PC-3 (cell line): ENCODE measurements at regions not wholly inside any gene's neighbourhood (a gene's known extent, or its start where the extent isn't known, plus 50 kb on each side); places are given as distances from the start of the nearest gene placed in this dataset.

ENCODE experiments used
- ATAC-seq: fragments of 200-7000 bp; cut with Tn5 transposase; 2 replicates; pipeline ENCODE4 v1.9.1; 2020; ENCODE audit warnings: mild to moderate bottlenecking, moderate library complexity
- BruUV-seq: library from RNA; stranded (reverse); fragments of 400-500 nt; replicated peaks from 2 replicates; lab custom pipeline; 2021; lab: Mats Ljungman, UMichigan
- CTCF ChIA-PET: fragments of 300-600 bp; sonication (Branson Sonifier 250); formaldehyde crosslinking; loops from one replicate; lab custom pipeline; 2022; ENCODE audit warnings: antibody characterized with exemption; lab: Charles Lee
- POLR2A ChIA-PET: fragments of 300-600 bp; sonication (Branson Sonifier 250); formaldehyde crosslinking; loops from one replicate; lab custom pipeline; 2022; ENCODE audit warnings: antibody characterized with exemption; ENCODE audit not compliant: unreplicated experiment; lab: Charles Lee
- DNase-seq: peaks from one replicate; pipeline ENCODE4 v3.0.0-alpha.2; 2015
- H2AFZ ChIP-seq: fragments of 300-600 bp; sonication (generic); 2 replicates; pipeline ENCODE4 v1.6.0; 2016; ENCODE audit warnings: antibody characterized with exemption, low read length
- H3F3A ChIP-seq: fragments of 300-600 bp; sonication (generic); one replicate; pipeline ENCODE4 v1.6.0; 2017; ENCODE audit warnings: antibody characterized with exemption, low read length, control low read depth, mild to moderate bottlenecking; ENCODE audit not compliant: unreplicated experiment
- H3K27ac ChIP-seq: fragments of 300-600 bp; sonication (generic); 2 replicates; pipeline ENCODE4 v1.5.1; 2016; ENCODE audit warnings: mild to moderate bottlenecking, low read length
- H3K27me3 ChIP-seq: fragments of 300-600 bp; sonication (generic); 2 replicates; pipeline ENCODE4 v1.6.1; 2016; ENCODE audit warnings: low read length, mixed read lengths
- H3K36me3 ChIP-seq: fragments of 300-600 bp; sonication (generic); 2 replicates; pipeline ENCODE4 v1.6.1; 2016; ENCODE audit warnings: low read depth, mixed run types, low read length, mixed read lengths
- H3K4me1 ChIP-seq: fragments of 300-600 bp; sonication (generic); 2 replicates; pipeline ENCODE4 v1.5.1; 2016; ENCODE audit warnings: low read length; ENCODE audit not compliant: insufficient read depth
- H3K4me2 ChIP-seq: fragments of 300-600 bp; sonication (generic); 2 replicates; pipeline ENCODE4 v1.6.0; 2016; ENCODE audit warnings: low read length
- H3K4me3 ChIP-seq: fragments of 300-600 bp; sonication (generic); 2 replicates; pipeline ENCODE4 v1.5.1; 2016; ENCODE audit warnings: mild to moderate bottlenecking, low read length, mixed read lengths
- H3K79me2 ChIP-seq: fragments of 300-600 bp; sonication (generic); 2 replicates; pipeline ENCODE4 v1.6.1; 2017; ENCODE audit warnings: low read length, mixed read lengths
- H3K9ac ChIP-seq: fragments of 300-600 bp; sonication (generic); 2 replicates; pipeline ENCODE4 v1.6.0; 2016; ENCODE audit warnings: mild to moderate bottlenecking, low read length
- H3K9me2 ChIP-seq: fragments of 300-600 bp; sonication (generic); replicated peaks from 2 replicates; pipeline ENCODE4 v1.6.1; 2016; ENCODE audit warnings: mixed run types, low read length, mixed read lengths
- H3K9me3 ChIP-seq: fragments of 300-600 bp; sonication (generic); 2 replicates; pipeline ENCODE4 v1.6.1; 2016; ENCODE audit warnings: low read length, mixed read lengths
- H4K20me1 ChIP-seq: fragments of 300-600 bp; sonication (generic); 2 replicates; pipeline ENCODE4 v1.6.1; 2016; ENCODE audit warnings: low read length, mixed read lengths
- EZH2 ChIP-seq: fragments of 300-600 bp; sonication (generic); IDR thresholded peaks from one replicate; pipeline ENCODE4 v1.6.1; 2017; ENCODE audit warnings: antibody characterized with exemption, mild to moderate bottlenecking, low read length; ENCODE audit not compliant: unreplicated experiment
- EZH2phosphoT487 ChIP-seq: fragments of 300-600 bp; sonication (generic); IDR thresholded peaks from 2 replicates; pipeline ENCODE4 v1.6.1; 2018; ENCODE audit warnings: mild to moderate bottlenecking, antibody characterized with exemption, low read length, borderline replicate concordance
- intact Hi-C: fragments of 100-400 bp; cut with micrococcal nuclease; formaldehyde crosslinking; loops from 2 replicates; pipeline ENCODE4 v1.9.0; 2023
- TF ChIP-seq, protein P1 (sequence below): fragments of 300-600 bp; sonication (generic); conservative IDR thresholded peaks from 2 replicates; pipeline ENCODE4 v1.5.1; 2017; ENCODE audit warnings: antibody characterized with exemption, low read depth, mild to moderate bottlenecking, low read length

DNA sequence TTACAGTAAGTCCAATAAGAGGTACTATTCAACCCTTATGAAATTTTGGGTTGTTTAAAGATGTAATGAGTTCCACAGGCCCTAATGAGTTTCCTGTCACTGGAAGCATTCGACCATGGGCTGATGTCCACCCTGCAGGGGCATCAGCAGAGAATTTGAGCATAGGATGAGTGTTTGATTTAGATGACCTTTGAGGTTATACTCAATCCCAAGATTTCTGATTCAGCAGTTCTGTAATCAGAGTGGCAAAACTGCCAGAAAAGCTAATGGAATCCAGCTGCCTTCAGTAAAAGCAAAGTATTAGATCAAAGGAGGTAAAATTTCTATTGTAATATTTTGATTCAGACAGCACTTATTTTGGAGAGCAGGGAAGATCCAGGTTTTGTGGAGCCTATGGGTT lies 68.3 kb downstream of the COX7C start:
- Histone ChIP-seq H3K27me3 (peaks cover 5% of the 10 kb centered on the region; the same call in 1 of the 2 replicates), H3K36me3 (no peaks in the 10 kb centered on the region), H2AFZ (no peak overlapping the region), H3K4me1 (no peaks in the 10 kb centered on the region), H3K27ac (no peak overlapping the region), H3F3A (no peaks in the 10 kb centered on the region), H3K4me3 (no peak overlapping the region), H3K9me3 (no peaks in the 10 kb centered on the region), H4K20me1 (no peaks in the 10 kb centered on the region), H3K4me2 (no peak overlapping the region), H3K79me2 (no peaks in the 10 kb centered on the region), H3K9me2 (no peaks in the 10 kb centered on the region), H3K9ac (no peak overlapping the region)
- intact Hi-C loops, result no loop called here
- ATAC-seq, result no peak
- BruUV-seq, result no TSS peak
- ChIA-PET POLR2A (no interaction called here), CTCF (no interaction called here)
- no peak for DNase-seq
- TF ChIP-seq, protein P1, sequence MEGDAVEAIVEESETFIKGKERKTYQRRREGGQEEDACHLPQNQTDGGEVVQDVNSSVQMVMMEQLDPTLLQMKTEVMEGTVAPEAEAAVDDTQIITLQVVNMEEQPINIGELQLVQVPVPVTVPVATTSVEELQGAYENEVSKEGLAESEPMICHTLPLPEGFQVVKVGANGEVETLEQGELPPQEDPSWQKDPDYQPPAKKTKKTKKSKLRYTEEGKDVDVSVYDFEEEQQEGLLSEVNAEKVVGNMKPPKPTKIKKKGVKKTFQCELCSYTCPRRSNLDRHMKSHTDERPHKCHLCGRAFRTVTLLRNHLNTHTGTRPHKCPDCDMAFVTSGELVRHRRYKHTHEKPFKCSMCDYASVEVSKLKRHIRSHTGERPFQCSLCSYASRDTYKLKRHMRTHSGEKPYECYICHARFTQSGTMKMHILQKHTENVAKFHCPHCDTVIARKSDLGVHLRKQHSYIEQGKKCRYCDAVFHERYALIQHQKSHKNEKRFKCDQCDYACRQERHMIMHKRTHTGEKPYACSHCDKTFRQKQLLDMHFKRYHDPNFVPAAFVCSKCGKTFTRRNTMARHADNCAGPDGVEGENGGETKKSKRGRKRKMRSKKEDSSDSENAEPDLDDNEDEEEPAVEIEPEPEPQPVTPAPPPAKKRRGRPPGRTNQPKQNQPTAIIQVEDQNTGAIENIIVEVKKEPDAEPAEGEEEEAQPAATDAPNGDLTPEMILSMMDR, result no peak
- TF ChIP-seq EZH2phosphoT487 (no peak), EZH2 (no peak)

DNA sequence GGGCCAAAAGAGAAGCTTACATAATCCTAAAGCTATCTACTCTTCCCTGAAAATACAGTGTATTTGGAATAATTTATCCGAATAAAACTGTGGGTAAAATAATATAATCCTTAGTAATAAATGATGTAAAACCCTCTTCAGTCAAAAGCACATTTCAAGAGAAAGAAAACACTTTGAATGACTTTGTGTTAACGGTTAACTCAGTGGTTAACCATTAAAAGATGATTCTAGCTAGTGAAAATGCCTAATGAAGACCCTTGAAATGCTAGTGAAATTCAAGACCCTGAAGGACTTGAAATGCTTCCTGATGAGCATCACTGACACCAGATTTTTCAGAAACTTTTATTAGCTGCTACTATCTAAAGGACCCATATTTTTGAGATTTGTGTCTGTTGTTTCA lies 70.7 kb downstream of the COX7C start:
- DNase-seq, result no peak
- Histone ChIP-seq H3K27ac (no peak overlapping the region), H3K4me2 (no peak overlapping the region), H3K9ac (no peak overlapping the region), H3K4me3 (no peak overlapping the region), H3K79me2 (no peaks in the 10 kb centered on the region), H3K9me3 (no peaks in the 10 kb centered on the region), H3K4me1 (no peaks in the 10 kb centered on the region), H3F3A (no peaks in the 10 kb centered on the region), H3K9me2 (no peaks in the 10 kb centered on the region), H4K20me1 (no peaks in the 10 kb centered on the region), H3K36me3 (no peaks in the 10 kb centered on the region), H2AFZ (no peak overlapping the region), H3K27me3 (no peaks in the 10 kb centered on the region)
- TF ChIP-seq EZH2, result no peak
- TF ChIP-seq, protein P1, result no peak
- no peak for TF ChIP-seq EZH2phosphoT487
- ATAC-seq, result no peak
- CTCF ChIA-PET, result no interaction called here
- no TSS peak for BruUV-seq
- POLR2A ChIA-PET, result interaction anchor here (0.6 kb wide), 1 partner anchor 773 kb away, joined by 7 read pairs; no protein-coding TSS in a partner anchor
- intact Hi-C loops, result no loop called here

- ATAC-seq (no peak), DNase-seq (no peak)
- H3K4me2 ChIP-seq, result no peak overlapping the region
- no peaks in the 10 kb centered on the region for H3F3A ChIP-seq
- no peak overlapping the region for H3K9ac ChIP-seq
- no peaks in the 10 kb centered on the region for H3K9me2 ChIP-seq
- H3K27me3 ChIP-seq, result peaks cover 5% of the 10 kb centered on the region; the same call in 1 of the 2 replicates
- H4K20me1 ChIP-seq, result no peaks in the 10 kb centered on the region
- ChIA-PET POLR2A (no interaction called here), CTCF (no interaction called here)
- no peaks in the 10 kb centered on the region for H3K4me1 ChIP-seq
- H2AFZ ChIP-seq, result no peak overlapping the region
- no peak overlapping the region for H3K27ac ChIP-seq
- BruUV-seq, result no TSS peak
- H3K4me3 ChIP-seq, result no peak overlapping the region
- TF ChIP-seq EZH2phosphoT487 (no peak), EZH2 (no peak)
- H3K79me2 ChIP-seq, result no peaks in the 10 kb centered on the region
- no peaks in the 10 kb centered on the region for H3K9me3 ChIP-seq
- intact Hi-C loops, result no loop called here
- H3K36me3 ChIP-seq, result no peaks in the 10 kb centered on the region
These were observed 71.5 kb downstream of the COX7C start for GRCh38 chr5:86689103-86689729.
